A549 (cell line): ENCODE measurements at regions not wholly inside any gene's neighbourhood (a gene's known extent, or its start where the extent isn't known, plus 50 kb on each side); places are given as distances from the start of the nearest gene placed in this dataset.

Experiments used
- ATAC-seq, 2 experiments: fragments of 200-7000 bp in 1 of 2; fragments of >200 bp in 1 of 2; cut with Nextera tagmentation in 1 of 2; cut with Tn5 transposase in 1 of 2; 3 replicates each; pipeline versions ENCODE4 v1.8.0 to v1.9.1; 2018 to 2020; ENCODE audit warnings: mild to moderate bottlenecking in 1 of 2, moderate library complexity in 1 of 2
- CTCF ChIA-PET: fragments of 300-600 bp; sonication (Branson Sonifier 250); formaldehyde crosslinking; extraction: SDS; loops from one replicate; lab custom pipeline; 2021; ENCODE audit warnings: antibody characterized with exemption, inconsistent platforms; lab: Yijun Ruan, JAX
- POLR2A ChIA-PET: fragments of 350-600 bp; formaldehyde crosslinking; extraction: SDS; loops from one replicate; lab custom pipeline; 2021; ENCODE audit warnings: antibody characterized with exemption, inconsistent platforms; lab: Yijun Ruan, JAX
- DNase-seq, 2 experiments: peaks; one replicate each; pipeline versions ENCODE4 v3.0.0 to v3.0.0-alpha.2; 2011 to 2016; ENCODE audit warnings: low read depth in 1 of 2, low spot score in 1 of 2
- FAIRE-seq: peaks from 2 replicates; lab custom pipeline; 2011; peaks lifted over from hg19 to GRCh38; lab: Jason Lieb, UNC
- H3K27ac ChIP-seq, 2 experiments: fragments of >200 bp; sonication (Bioruptor Twin); formaldehyde crosslinking; 3 replicates each; pipeline ENCODE4 v1.5.1; 2016 to 2017
- H3K4me1 ChIP-seq: fragments of >200 bp; sonication (Bioruptor Twin); formaldehyde crosslinking; 3 replicates; pipeline ENCODE4 v1.6.1; 2016
- H3K4me2 ChIP-seq: fragments of >200 bp; sonication (Bioruptor Twin); formaldehyde crosslinking; 3 replicates; pipeline ENCODE4 v1.6.1; 2016
- H3K4me3 ChIP-seq: fragments of >200 bp; sonication (Bioruptor Twin); formaldehyde crosslinking; 3 replicates; pipeline ENCODE4 v1.5.1; 2016
- H3K9me3 ChIP-seq: fragments of >200 bp; sonication (Bioruptor Twin); formaldehyde crosslinking; 3 replicates; pipeline ENCODE4 v1.6.1; 2016
- CEBPB ChIP-seq, 2 experiments: fragments of >200 bp in 1 of 2; sonication (Bioruptor Twin) in 1 of 2; formaldehyde crosslinking in 1 of 2; IDR thresholded peaks; 2 replicates each; pipeline ENCODE4 v1.6.1; 2012 to 2016
- EHF ChIP-seq: fragments of 250-450 bp; sonication (Bioruptor Pico); IDR thresholded peaks from 2 replicates; pipeline ENCODE4 v1.5.0; 2020; ENCODE audit warnings: mild to moderate bottlenecking
- FOSL2 ChIP-seq, 2 experiments: fragments of 450-650 bp in 1 of 2; fragments of >200 bp in 1 of 2; sonication (Bioruptor Twin) in 1 of 2; formaldehyde crosslinking; IDR thresholded peaks; 2 replicates each; pipeline versions ENCODE4 v1.5.0 to v1.6.1; 2016 to 2020; ENCODE audit warnings: mild to moderate bottlenecking in 1 of 2, moderate library complexity in 1 of 2
- HDAC2 ChIP-seq: fragments of 200-600 bp; sonication (generic); IDR thresholded peaks from 2 replicates; pipeline ENCODE4 v1.6.1; 2016
- HOXA7 ChIP-seq: fragments of 250-450 bp; sonication (Bioruptor Pico); IDR thresholded peaks from 2 replicates; pipeline ENCODE4 v1.5.0; 2020; ENCODE audit warnings: mild to moderate bottlenecking, moderate library complexity
- JUN ChIP-seq, 2 experiments: fragments of >200 bp; sonication (Bioruptor Twin); formaldehyde crosslinking; IDR thresholded peaks; 2 replicates in 1 of 2; 3 replicates in 1 of 2; pipeline ENCODE4 v1.6.1; 2016 to 2017
- JUNB ChIP-seq: fragments of >200 bp; sonication (Bioruptor Twin); formaldehyde crosslinking; IDR thresholded peaks from 2 replicates; pipeline ENCODE4 v1.6.1; 2016
- MAFK ChIP-seq: fragments of 450-650 bp; IDR thresholded peaks from 2 replicates; pipeline ENCODE4 v1.6.1; 2014; ENCODE audit not compliant: partially characterized antibody
- NFE2L2 ChIP-seq: fragments of 150-350 bp; conservative IDR thresholded peaks from 2 replicates; pipeline ENCODE4 v1.6.1; 2014; ENCODE audit warnings: low read length
- POLR2A ChIP-seq: IDR thresholded peaks from 2 replicates; pipeline ENCODE4 v1.6.1; 2012; ENCODE audit warnings: mild to moderate bottlenecking, low read length
- RAD21 ChIP-seq, 2 experiments: fragments of >200 bp in 1 of 2; sonication (Bioruptor Twin) in 1 of 2; formaldehyde crosslinking in 1 of 2; IDR thresholded peaks in 1 of 2; conservative IDR thresholded peaks in 1 of 2; 2 replicates in 1 of 2; 3 replicates in 1 of 2; pipeline ENCODE4 v1.6.1; 2012 to 2018; ENCODE audit warnings: inconsistent platforms in 1 of 2
- TFCP2L1 ChIP-seq: fragments of 250-450 bp; sonication (Bioruptor Pico); IDR thresholded peaks from 2 replicates; pipeline ENCODE4 v1.5.0; 2021; ENCODE audit warnings: mild to moderate bottlenecking
- ZSCAN20 ChIP-seq: fragments of 250-450 bp; sonication (Bioruptor Pico); IDR thresholded peaks from 2 replicates; pipeline ENCODE4 v1.8.0; 2022; ENCODE audit warnings: mild to moderate bottlenecking, moderate library complexity
- WGBS: methylation state at CpG from one replicate; pipeline ENCODE4 v1.1.6; 2017; ENCODE audit errors: missing lambda C conversion rate; 5-methylcytosine and 5-hydroxymethylcytosine counted together
- TF ChIP-seq, protein P1 (sequence below): fragments of 200-600 bp; sonication (generic); IDR thresholded peaks from 2 replicates; pipeline ENCODE4 v1.6.1; 2016; ENCODE audit warnings: antibody characterized with exemption, mild to moderate bottlenecking, moderate library complexity
- TF ChIP-seq, protein P2 (sequence below): fragments of >200 bp; sonication (Bioruptor Twin); formaldehyde crosslinking; IDR thresholded peaks from 3 replicates; pipeline ENCODE4 v1.5.1; 2016

DNA sequence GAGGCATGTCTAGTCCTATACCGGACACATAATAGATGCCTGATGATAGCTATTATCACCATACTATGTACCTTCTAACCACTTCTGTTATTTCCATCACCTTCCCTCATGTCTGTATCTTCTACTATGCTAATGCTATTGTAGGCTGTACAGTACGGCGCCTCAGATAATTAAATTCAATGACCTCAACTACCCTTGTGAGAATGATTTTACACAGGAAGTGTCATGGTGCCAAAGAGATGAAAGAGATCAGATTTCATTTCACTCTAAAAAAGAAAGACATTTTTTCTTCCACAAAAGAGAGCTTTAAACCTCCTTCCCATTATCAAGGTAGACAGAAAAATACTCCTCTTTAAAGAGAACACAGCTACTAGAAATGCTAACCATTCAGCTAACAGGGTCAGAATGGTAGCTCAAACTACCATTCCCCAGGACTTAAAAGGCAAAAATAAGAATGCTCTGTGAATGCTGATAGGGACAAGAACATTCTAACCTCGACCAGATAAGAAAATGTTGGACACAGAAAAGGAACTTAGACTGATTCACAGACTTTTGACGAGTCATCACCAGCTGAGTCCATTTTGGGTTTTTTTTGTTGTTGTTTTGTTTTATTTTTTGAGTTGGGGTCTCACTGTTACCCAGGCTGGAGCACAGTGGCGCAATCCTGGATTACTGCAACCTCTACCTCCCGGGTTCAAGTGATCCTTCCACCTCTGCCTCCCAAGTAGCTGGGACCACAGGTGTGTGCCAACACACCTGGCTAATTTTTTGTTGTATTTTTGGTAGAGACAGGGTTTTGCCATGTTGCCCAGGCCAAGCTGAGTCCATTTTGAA is 99.2 kb upstream of the RAPGEF2 start:
- TF ChIP-seq MAFK (peak; percentile 24), TFCP2L1 (no peak)
- no peaks in the 10 kb centered on the region for H3K9me3 ChIP-seq
- ChIA-PET CTCF (no interaction called here), POLR2A (no interaction called here)
- peaks cover 30% of the 10 kb centered on the region for H3K4me1 ChIP-seq
- H3K4me2 ChIP-seq, result peak overlapping the region; percentile 5; the same call in 1 of the 3 replicates
- FAIRE-seq, result no peak
- WGBS, result 79% methylated on average over 7 of the region's 7 CpGs
- no peak for DNase-seq
- ATAC-seq, result no peak
- H3K4me3 ChIP-seq, result no peak overlapping the region
- H3K27ac ChIP-seq, result peak overlapping the region; percentile 17 to 34; a peak in 2 of 6 replicates

DNA sequence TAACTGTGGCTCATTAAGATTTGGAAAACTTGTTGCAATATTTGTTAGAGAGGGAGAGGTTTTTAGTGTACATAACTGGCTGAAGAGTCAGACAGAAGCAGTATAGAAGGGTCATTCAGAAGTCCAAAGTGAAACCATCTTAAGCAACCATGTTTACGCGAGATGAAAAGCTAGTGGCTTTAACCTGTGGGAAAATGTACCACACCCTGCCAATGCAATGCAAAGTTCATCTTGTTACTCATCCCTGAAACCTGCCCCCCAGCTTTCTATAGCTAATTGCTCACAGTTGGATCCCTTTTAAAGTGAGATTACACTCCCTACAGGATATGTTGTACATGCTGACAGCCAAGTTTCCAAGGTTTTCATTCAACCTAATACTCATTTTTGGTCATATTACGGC is 96.7 kb upstream of the RAPGEF2 start:
- POLR2A ChIA-PET, result interaction anchor here (0.5 to 1.2 kb wide), 2 partner anchors 10 to 98 kb away, joined by 3 to 4 read pairs; no protein-coding TSS in a partner anchor
- WGBS, result 24% methylated on average over 3 of the region's 3 CpGs
- DNase-seq, result peak; percentile 11 to 80
- FAIRE-seq, result no peak
- peak overlapping the region; percentile 51 to 73; a peak in 5 of 6 replicates for H3K27ac ChIP-seq
- no peaks in the 10 kb centered on the region for H3K9me3 ChIP-seq
- TF ChIP-seq JUNB, result peak; percentile 32; the same call in 1 of the 2 replicates
- TF ChIP-seq POLR2A, result no peak
- TF ChIP-seq HDAC2, result no peak
- no peak for TF ChIP-seq EHF
- no peak for TF ChIP-seq FOSL2 (IDR thresholded peaks at IDR 0.05)
- peak; percentile 62 for TF ChIP-seq FOSL2 (CRISPR knock-in tag; IDR thresholded peaks at IDR 0.05)
- 0 out of 5 replicates have a peak, but pooled peaks of 1 of the 2 experiments have one; percentile 23 for TF ChIP-seq RAD21 (conservative IDR thresholded peaks at IDR 0.05 in 1 of 2, IDR thresholded peaks at IDR 0.05 in 1 of 2)
- peak in 1 of 2 experiments; percentile 50; a peak in 1 of 4 replicates for TF ChIP-seq CEBPB (IDR thresholded peaks at IDR 0.05)
- TF ChIP-seq JUN (IDR thresholded peaks at IDR 0.05), result 0 out of 5 replicates have a peak, but pooled peaks of 1 of the 2 experiments have one; percentile 17
- TF ChIP-seq, all 56 proteins: peak for 5
- CTCF ChIA-PET, result interaction anchor here (1.0 kb wide), 1 partner anchor 14 kb away, joined by 3 read pairs; no protein-coding TSS in a partner anchor
- H3K4me1 ChIP-seq, result peaks cover 40% of the 10 kb centered on the region
- H3K4me2 ChIP-seq, result peak overlapping the region; percentile 71
- ATAC-seq, result peak; percentile 72 to 84
- H3K4me3 ChIP-seq, result no peak overlapping the region

DNA sequence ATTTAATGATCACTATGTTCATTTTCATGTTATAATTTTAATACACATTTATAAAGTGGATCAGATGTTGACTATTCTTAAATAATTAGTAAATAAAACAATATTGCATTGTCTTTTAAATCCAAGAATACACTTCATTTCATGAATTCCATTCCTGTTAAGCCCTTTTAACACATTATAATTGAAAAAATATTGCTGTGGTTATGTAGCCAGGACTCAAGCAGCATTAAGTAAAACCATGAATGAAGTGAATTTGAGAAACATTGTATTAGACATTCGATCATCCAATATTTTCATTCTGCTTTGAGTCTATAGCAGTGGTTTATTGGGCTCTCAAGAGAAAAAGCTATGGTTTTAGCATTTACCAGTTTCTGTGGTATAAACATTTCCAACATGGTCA is 94.2 kb upstream of the RAPGEF2 start:
- WGBS, result 86% methylated on average over 1 of the region's 1 CpG
- FAIRE-seq (no peak), ATAC-seq (no peak), DNase-seq (no peak)
- TF ChIP-seq CEBPB (IDR thresholded peaks at IDR 0.05), result no peak
- TF ChIP-seq ZSCAN20, result no peak
- TF ChIP-seq HOXA7, result no peak
- no peak for TF ChIP-seq JUN (IDR thresholded peaks at IDR 0.05)
- TF ChIP-seq, protein P1, sequence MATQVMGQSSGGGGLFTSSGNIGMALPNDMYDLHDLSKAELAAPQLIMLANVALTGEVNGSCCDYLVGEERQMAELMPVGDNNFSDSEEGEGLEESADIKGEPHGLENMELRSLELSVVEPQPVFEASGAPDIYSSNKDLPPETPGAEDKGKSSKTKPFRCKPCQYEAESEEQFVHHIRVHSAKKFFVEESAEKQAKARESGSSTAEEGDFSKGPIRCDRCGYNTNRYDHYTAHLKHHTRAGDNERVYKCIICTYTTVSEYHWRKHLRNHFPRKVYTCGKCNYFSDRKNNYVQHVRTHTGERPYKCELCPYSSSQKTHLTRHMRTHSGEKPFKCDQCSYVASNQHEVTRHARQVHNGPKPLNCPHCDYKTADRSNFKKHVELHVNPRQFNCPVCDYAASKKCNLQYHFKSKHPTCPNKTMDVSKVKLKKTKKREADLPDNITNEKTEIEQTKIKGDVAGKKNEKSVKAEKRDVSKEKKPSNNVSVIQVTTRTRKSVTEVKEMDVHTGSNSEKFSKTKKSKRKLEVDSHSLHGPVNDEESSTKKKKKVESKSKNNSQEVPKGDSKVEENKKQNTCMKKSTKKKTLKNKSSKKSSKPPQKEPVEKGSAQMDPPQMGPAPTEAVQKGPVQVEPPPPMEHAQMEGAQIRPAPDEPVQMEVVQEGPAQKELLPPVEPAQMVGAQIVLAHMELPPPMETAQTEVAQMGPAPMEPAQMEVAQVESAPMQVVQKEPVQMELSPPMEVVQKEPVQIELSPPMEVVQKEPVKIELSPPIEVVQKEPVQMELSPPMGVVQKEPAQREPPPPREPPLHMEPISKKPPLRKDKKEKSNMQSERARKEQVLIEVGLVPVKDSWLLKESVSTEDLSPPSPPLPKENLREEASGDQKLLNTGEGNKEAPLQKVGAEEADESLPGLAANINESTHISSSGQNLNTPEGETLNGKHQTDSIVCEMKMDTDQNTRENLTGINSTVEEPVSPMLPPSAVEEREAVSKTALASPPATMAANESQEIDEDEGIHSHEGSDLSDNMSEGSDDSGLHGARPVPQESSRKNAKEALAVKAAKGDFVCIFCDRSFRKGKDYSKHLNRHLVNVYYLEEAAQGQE, result no peak
- TF ChIP-seq NFE2L2, result no peak
- TF ChIP-seq, protein P2, sequence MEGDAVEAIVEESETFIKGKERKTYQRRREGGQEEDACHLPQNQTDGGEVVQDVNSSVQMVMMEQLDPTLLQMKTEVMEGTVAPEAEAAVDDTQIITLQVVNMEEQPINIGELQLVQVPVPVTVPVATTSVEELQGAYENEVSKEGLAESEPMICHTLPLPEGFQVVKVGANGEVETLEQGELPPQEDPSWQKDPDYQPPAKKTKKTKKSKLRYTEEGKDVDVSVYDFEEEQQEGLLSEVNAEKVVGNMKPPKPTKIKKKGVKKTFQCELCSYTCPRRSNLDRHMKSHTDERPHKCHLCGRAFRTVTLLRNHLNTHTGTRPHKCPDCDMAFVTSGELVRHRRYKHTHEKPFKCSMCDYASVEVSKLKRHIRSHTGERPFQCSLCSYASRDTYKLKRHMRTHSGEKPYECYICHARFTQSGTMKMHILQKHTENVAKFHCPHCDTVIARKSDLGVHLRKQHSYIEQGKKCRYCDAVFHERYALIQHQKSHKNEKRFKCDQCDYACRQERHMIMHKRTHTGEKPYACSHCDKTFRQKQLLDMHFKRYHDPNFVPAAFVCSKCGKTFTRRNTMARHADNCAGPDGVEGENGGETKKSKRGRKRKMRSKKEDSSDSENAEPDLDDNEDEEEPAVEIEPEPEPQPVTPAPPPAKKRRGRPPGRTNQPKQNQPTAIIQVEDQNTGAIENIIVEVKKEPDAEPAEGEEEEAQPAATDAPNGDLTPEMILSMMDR, result no peak
- H3K9me3 ChIP-seq, result no peaks in the 10 kb centered on the region
- POLR2A ChIA-PET, result no interaction called here
- CTCF ChIA-PET, result no interaction called here
- no peak overlapping the region for H3K4me2 ChIP-seq
- H3K27ac ChIP-seq, result no peak overlapping the region
- H3K4me1 ChIP-seq, result peaks cover 44% of the 10 kb centered on the region
- H3K4me3 ChIP-seq, result no peak overlapping the region
